ENCODE measurements at regions not wholly inside any gene's neighbourhood (a gene's known extent, or its start where the extent isn't known, plus 50 kb on each side); places are given as distances from the start of the nearest gene placed in this dataset.

- 88 to 89% methylated on average over 3 of the region's 3 CpGs for WGBS, 2 donors
- peaks cover 0 to 29% (median 14%) of the 10 kb centered on the region in 4 donors for H3K36me3 ChIP-seq (ENCODE audit: control insufficient read depth in 4 of 4, insufficient read depth in 4 of 4, low read length in 4 of 4)
- no peak overlapping the region for H3K27ac ChIP-seq (ENCODE audit: low read depth in 1 of 2, low read length in 1 of 2)
- ATAC-seq (ENCODE audit: insufficient read depth, low FRiP score) (no peak), DNase-seq (no peak)
- H3K9me3 ChIP-seq (ENCODE audit: control insufficient read depth in 4 of 4, insufficient read depth in 3 of 4, low read length in 3 of 4) = no peaks in the 10 kb centered on the region
- TF ChIP-seq CTCF (IDR thresholded peaks at IDR 0.05; ENCODE audit: control extremely low read depth, extremely low read depth) = no peak
- H3K4me3 ChIP-seq = no peak overlapping the region
- H3K9ac ChIP-seq (ENCODE audit: insufficient read depth in 1 of 2, low read length in 2 of 2) = no peak overlapping the region
- H3K4me1 ChIP-seq (ENCODE audit: control insufficient read depth in 5 of 5, insufficient read depth in 5 of 5, low read length in 5 of 5) = peaks cover 0 to 11% (median 0%) of the 10 kb centered on the region in 5 donors
- H3K27me3 ChIP-seq (ENCODE audit: control insufficient read depth in 3 of 3, insufficient read depth in 3 of 3, low read length in 2 of 3) = no peaks in the 10 kb centered on the region
Measured at GRCh38 chr11:92837595-92837994, 131.9 kb upstream of the MTNR1B start.

- Histone ChIP-seq H3K9me3 (ENCODE audit: control insufficient read depth in 4 of 4, insufficient read depth in 3 of 4, low read length in 3 of 4) (no peaks in the 10 kb centered on the region), H3K4me3 (no peak overlapping the region), H3K27ac (ENCODE audit: low read depth in 1 of 2, low read length in 1 of 2) (no peak overlapping the region), H3K9ac (ENCODE audit: insufficient read depth in 1 of 2, low read length in 2 of 2) (no peak overlapping the region), H3K36me3 (ENCODE audit: control insufficient read depth in 4 of 4, insufficient read depth in 4 of 4, low read length in 4 of 4) (peaks cover 0 to 29% (median 11%) of the 10 kb centered on the region in 4 donors), H3K27me3 (ENCODE audit: control insufficient read depth in 3 of 3, insufficient read depth in 3 of 3, low read length in 2 of 3) (no peaks in the 10 kb centered on the region), H3K4me1 (ENCODE audit: control insufficient read depth in 5 of 5, insufficient read depth in 5 of 5, low read length in 5 of 5) (peaks cover 0 to 10% (median 0%) of the 10 kb centered on the region in 5 donors)
- 70 to 80% methylated on average over 5 of the region's 5 CpGs for WGBS, 2 donors
- no peak for TF ChIP-seq CTCF (IDR thresholded peaks at IDR 0.05; ENCODE audit: control extremely low read depth, extremely low read depth)
- DNase-seq (peak in 2 of 3 donors; percentile 18 to 44), ATAC-seq (ENCODE audit: insufficient read depth, low FRiP score) (no peak)
Measured at GRCh38 chr11:92838759-92839310, 130.6 kb upstream of the MTNR1B start.

- H3K27ac ChIP-seq (ENCODE audit: low read depth in 1 of 2, low read length in 1 of 2) = no peak overlapping the region
- ATAC-seq (ENCODE audit: insufficient read depth, low FRiP score) (no peak), DNase-seq (no peak)
- 85 to 90% methylated on average over 5 of the region's 5 CpGs for WGBS, 2 donors
- no peaks in the 10 kb centered on the region for H3K27me3 ChIP-seq (ENCODE audit: control insufficient read depth in 3 of 3, insufficient read depth in 3 of 3, low read length in 2 of 3)
- peaks cover 0 to 4% (median 0%) of the 10 kb centered on the region in 5 donors for H3K4me1 ChIP-seq (ENCODE audit: control insufficient read depth in 5 of 5, insufficient read depth in 5 of 5, low read length in 5 of 5)
- no peak overlapping the region for H3K4me3 ChIP-seq
- TF ChIP-seq CTCF (IDR thresholded peaks at IDR 0.05; ENCODE audit: control extremely low read depth, extremely low read depth) = no peak
- H3K36me3 ChIP-seq (ENCODE audit: control insufficient read depth in 4 of 4, insufficient read depth in 4 of 4, low read length in 4 of 4) = peaks cover 0 to 35% (median 12%) of the 10 kb centered on the region in 4 donors
- H3K9ac ChIP-seq (ENCODE audit: insufficient read depth in 1 of 2, low read length in 2 of 2) = no peak overlapping the region
- H3K9me3 ChIP-seq (ENCODE audit: control insufficient read depth in 4 of 4, insufficient read depth in 3 of 4, low read length in 3 of 4) = peaks cover 0 to 2% (median 0%) of the 10 kb centered on the region in 4 donors
Measured at GRCh38 chr11:92839450-92839849, 130.0 kb upstream of the MTNR1B start.

GRCh38 chr11:92841719-92842118, 127.7 kb upstream of the MTNR1B start:
- no peak for TF ChIP-seq CTCF (IDR thresholded peaks at IDR 0.05; ENCODE audit: control extremely low read depth, extremely low read depth)
- 88 to 95% methylated on average over 1 of the region's 1 CpG for WGBS, 2 donors
- ATAC-seq (ENCODE audit: insufficient read depth, low FRiP score) (no peak), DNase-seq (no peak)
- Histone ChIP-seq H3K4me3 (no peak overlapping the region), H3K9ac (ENCODE audit: insufficient read depth in 1 of 2, low read length in 2 of 2) (no peak overlapping the region), H3K27me3 (ENCODE audit: control insufficient read depth in 3 of 3, insufficient read depth in 3 of 3, low read length in 2 of 3) (no peaks in the 10 kb centered on the region), H3K9me3 (ENCODE audit: control insufficient read depth in 4 of 4, insufficient read depth in 3 of 4, low read length in 3 of 4) (peaks cover 0 to 2% (median 0%) of the 10 kb centered on the region in 4 donors), H3K36me3 (ENCODE audit: control insufficient read depth in 4 of 4, insufficient read depth in 4 of 4, low read length in 4 of 4) (peaks cover 0 to 39% (median 18%) of the 10 kb centered on the region in 4 donors), H3K27ac (ENCODE audit: low read depth in 1 of 2, low read length in 1 of 2) (no peak overlapping the region), H3K4me1 (ENCODE audit: control insufficient read depth in 5 of 5, insufficient read depth in 5 of 5, low read length in 5 of 5) (peaks cover 0 to 1% (median 0%) of the 10 kb centered on the region in 5 donors)

All from lung (tissue), 11 donors.